NAMALWA (cell line): ENCODE measurements at regions not wholly inside any gene's neighbourhood (a gene's known extent, or its start where the extent isn't known, plus 50 kb on each side); places are given as distances from the start of the nearest gene placed in this dataset.

Experiments
- DNase-seq: peaks from one replicate; pipeline ENCODE4 v3.0.0-alpha.2; 2015; ENCODE audit warnings: low spot score

DNA sequence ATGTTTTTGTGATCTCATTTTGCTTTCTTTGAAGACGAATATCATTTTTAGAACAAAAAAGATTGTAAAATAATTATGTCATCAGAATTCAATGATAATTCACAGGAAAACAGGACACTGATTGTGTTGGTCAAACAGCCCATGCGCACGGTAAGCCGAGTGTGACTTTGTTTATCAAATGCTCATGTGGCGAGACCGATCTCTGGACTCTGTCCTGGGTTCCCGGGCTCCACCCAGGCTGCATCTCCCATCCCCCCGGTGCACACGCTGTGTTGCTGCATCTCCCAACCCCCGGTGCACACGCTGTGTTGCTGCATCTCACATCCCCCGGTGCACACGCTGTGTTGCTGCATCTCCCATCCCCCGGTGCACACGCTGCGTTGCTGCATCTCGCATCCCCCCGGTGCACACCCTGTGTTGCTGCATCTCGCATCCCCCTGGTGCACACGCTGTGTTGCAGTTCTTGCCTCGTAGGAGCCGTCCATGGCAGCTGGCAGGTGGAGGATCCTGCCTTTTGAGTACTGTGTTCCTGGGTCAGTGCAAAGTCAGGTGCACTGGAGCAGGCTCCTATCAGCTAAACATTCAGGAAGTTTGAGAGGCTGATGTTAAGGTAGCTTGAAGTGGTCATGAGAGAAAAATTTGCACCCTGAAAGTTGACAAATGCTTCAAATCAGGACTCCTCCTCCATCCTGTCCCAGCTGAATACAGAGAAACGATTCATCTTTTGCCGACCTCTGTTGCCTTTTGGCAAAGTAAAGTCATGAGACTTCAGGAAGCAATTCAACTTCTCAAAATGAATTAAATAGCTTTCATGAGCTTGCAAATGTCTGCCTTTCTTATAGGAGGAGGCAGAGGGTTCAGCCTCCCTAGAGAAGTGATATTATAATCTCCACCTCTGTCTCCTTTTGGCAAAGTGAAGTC, 77.1 kb upstream of the FRMD1 start:
- no peak for DNase-seq

DNA sequence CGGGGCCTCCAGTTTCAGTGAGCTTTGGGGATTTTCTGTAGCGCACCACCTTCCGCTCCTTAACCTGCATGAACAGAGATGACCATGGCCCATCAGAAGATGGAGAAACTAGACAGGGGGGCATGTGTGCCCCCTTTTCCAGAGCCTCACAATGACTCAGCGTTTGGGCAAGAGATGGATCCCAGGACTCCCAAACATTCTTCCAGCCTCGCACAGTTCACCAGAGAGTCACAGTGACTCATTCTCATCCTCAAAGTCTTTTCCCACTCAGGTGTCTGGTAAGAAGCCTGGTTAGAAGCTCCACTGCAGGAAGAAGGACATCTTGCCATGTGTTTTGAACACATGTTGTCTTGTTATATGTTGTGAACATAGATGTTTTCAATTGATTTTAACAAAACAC, 76.2 kb upstream of the FRMD1 start:
- no peak for DNase-seq

DNA sequence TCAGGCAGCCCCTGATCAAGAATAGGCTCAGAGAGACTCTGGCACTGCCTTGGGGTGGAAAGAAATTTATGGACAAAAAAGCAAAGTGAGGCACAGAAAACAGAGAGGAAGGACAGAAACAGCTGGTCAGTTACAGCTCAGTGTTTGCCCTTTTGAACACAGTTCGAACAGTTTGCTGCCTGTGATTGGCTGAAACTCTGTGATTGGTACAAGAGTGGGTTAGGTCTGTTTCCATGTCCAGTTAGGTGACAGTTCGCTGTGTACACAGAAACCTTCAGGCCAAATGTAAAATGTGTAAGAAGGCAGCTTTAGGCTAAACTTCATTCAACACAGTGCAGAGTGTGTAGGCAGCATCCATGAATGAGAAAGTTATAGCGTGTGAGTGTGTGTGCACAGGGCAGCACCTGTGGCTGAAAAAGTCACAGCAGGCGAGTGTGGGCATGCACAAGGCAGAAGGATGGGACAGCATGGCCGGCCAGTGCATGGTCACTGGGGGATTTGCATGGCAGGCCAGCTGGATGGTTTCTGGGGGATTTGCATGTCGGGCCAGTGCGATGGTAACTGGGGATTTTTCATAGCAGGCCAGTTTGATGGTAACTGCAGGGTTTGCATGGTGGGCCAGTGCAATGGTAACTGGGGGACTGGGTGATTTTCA, 75.4 kb upstream of the FRMD1 start:
- no peak for DNase-seq

DNA sequence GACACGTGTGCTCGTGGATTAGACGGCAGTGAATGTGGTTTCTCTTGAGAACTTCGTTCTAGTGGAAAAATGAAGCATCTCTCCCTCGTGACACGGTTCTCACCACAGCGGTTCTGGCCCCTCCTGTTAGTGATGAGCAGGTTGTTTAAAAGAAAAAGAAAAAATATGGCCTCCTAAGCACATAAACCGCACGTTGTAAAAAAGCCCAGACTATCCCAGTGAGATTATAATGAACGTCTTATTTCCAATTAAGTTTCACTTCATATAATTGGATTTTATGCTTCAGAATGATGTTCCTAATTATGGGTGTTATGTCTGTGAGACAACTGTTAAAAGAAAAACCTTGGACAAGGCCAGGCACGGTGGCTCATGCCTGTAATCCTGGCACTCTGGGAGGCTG, 74.5 kb upstream of the FRMD1 start:
- no peak for DNase-seq

DNA sequence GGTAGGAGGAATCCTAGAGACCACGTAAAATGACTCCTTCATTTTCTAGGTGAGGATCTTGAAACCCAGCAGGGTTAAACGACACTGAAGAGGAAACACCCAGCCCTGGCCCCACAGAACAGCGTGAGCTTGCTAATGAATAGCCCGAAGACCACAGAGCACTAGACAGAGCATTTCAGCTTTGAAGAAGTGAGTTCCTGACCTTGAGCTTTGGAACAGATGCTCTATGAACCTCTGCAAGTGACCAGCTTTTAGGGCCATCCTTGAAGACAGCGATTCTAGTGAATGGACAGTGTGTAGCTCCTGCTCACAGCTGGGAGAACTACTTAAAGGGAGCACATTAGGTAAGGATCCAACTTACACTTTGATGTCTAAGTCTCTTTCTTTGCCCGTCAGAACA, 74.0 kb upstream of the FRMD1 start:
- no peak for DNase-seq

DNA sequence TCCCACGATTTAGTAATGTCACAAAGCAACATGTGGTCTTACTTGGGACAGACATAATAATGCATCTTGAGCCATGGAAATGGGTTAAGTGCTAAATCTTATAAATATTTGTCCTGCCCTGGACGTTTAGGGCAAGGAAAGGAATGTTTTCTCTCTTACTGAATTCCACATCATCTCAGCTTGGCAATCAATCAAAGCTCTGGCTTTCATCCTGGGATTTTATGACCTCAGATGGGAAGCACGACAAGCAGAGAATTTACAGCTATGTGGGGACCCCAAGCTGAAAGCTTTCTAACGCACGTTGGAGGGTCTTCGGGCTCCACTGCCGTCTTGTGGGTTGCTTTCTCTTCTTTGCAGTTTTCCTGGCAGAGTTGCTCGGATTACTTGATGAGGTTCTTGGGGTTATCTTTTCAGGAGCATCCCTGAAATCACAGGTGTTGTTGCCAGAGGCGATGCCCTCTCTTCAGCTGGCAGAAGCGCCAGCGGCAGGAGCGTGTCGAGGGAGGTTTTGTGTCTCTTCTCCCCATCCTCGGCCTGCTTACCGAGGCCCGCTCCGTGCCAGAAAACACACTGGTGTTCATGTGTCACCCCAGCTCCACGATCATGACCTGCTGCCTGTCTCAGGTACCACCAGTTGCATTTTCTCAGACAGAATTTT, 73.4 kb upstream of the FRMD1 start:
- DNase-seq, result no peak

DNA sequence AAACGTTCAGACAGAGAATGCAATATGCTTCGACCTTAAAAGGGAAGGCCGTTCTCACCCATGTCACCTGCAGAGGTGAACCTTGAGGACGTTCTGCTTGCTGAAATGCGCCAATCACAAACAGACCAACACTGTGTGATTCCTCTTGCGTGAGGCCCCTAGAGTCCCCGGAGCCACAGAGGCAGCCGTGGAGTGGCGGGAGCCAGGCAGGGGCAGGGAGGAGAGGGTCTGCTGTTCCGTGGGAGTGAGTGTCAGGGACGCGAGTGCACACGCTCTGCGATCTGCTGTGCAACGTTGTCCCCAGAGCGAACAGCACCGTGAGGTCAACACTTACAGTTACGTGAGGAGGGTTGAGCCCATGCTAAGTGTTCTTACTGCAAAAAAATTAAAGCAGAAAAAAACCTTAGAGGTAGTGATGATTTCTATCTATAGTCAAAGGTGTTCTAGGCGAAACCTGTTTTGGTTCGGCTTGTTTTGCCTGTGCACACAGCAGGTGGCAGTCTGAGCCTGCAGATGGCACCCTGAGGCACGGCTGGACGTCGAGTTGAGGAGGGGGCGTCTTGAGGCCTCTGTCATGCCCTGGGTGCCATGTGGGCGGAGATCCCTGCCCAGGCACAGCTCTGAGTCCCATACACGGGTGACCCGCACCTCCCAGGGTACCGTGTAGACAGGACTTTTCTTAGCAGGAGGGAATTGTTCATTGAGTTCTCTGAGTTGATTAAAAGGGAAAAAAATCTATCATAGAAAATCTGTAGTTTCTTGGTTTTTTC, 71.7 kb upstream of the FRMD1 start:
- DNase-seq, result no peak

DNA sequence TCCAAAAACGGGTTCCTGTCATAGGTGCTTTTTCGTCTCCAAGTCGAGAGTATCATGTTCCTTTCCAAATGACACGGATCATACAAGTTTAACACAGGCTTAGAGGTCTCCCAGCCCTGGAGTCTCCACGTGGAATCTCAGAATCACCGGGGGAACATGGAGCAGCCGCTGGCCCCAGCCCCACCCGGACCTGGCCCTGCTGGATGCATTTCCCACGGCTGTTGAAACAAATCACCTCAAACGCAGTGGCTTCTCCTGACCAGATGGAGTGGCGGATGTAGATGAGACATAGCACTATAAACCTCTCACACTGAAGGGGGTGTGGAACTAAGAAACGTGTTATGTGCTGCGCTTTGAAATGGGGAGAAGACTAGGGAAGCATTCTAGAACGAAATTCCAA, 70.0 kb upstream of the FRMD1 start:
- no peak for DNase-seq

DNA sequence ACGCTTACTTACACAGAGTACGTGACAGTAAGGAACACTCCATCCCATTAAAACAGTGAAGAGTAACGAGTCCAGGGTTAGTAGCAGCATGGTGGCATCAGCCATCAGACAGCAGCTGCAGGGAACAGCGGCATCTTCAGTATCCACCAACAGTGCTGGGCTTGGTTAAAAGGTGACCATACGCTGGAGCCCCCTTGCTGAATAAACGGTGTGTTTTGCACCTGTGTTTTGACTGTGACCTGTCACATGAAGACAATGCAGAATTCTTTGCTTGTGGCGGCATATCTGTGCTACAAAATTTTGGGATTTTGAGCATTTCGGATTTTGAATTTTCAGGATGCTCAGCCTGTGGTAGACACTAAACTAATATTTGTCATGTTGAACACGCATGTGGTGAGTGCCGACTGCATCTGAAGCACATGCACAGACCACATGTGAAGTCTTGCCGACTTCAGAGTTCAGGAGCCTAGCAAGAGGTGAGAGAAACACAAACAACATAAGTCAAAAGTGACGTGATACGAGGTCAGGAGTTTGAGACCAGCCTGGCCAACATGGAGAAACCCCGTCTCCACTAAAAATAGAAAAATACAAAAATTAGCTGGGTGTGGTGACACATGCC, 69.3 kb upstream of the FRMD1 start:
- no peak for DNase-seq

DNA sequence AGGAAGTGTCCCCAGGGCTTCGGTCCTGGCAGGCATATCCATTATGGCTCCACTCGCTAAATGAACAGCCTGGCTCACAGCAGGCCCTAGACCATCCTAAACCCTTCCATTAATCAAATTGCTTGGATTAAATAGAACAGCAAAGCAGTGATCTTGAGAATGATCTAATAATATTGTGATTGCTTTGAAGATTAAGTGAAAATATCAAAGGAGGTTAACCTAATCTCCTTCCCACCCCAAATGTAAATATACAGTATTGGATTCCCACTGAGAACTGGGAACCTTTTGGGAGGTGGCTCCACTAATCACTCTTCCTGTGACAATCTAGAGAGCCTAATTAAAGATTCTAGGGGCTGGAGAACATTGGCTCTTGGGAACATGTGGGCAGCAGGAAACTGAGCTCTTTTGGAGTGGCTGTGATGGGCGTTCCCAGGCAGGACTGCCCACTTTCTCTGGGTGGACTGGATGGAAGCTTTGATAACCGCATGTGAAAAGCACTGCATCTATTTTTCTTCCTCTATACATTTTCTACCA, 68.3 kb upstream of the FRMD1 start:
- DNase-seq, result no peak

DNA sequence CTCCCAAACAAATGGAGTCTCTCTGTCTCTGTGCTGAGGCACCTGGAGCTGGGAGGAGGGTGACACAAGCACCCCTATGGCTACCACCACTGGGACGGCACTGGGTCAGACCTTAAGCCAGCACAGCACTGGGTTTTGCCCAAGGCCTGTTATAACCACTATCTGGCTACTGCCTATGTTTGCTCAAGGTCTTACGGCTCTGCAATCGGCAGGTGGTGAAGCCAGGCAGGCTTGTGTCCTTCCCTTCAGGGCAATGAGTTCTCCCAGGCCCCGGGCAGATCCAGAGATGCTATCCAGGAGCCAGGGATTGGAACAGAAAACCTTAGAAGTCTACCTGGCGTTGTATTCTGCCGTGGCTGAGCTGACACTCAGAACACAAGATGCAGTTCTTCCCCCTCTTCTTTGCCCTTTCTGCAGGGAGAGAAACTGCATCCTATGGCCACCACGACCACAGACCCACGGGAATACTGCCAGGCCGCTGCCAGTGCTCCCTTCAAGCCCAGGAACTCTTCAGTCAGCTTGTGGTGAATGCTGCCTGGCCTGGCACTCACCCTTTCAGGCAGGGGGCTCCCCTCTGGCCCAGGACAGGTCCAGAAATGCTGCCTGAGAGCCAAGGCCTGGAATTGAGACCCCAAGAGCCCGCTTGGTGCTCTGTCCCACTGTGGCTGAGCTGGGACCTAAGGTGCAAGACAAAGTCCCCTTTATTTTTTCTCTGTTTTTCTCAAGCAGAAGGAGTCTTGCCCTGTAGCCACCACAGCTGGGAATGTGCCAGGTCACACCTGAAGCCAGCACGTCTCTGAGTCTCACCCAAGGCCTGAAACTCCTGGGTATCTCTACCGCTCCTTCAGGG, 67.0 kb upstream of the FRMD1 start:
- DNase-seq, result no peak

DNA sequence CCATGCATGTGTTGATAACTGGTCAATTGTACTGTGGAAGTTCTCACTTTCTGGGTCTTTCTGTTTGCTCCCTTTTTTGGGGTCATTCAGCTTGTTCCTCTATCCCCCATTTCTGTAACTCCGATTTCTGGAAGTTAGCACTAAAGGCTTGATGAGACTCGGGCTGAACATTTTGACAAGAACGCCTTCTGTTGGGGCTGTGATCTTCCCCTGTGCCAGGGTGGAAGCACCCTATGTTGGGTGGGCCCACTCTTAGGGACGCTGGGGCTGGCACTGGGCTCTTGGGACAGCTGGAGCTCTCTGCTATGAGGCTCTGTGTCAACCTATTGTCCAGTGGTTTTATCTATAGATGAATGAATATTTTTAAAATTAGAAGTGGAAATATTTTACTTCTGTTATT, 60.1 kb upstream of the FRMD1 start:
- no peak for DNase-seq

DNA sequence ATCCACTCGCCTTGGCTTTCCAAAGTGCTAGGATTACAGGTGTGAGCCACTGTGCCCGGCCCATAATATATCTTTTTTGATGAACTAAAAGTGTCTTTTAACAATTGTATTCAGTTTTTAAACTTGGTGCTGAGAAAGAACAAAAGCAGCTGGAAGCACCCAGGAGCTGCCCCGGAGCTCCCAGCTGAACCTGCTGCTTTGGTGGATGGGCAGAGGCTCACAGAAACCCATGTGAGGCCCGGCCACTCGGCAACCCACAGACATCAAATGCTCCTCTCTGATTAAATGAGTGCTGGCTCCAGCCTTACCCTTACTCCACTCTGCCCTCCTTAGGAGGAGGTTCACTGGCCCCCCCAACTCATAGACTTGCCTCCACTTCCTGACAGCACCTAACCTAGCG, 59.4 kb upstream of the FRMD1 start:
- DNase-seq, result no peak

DNA sequence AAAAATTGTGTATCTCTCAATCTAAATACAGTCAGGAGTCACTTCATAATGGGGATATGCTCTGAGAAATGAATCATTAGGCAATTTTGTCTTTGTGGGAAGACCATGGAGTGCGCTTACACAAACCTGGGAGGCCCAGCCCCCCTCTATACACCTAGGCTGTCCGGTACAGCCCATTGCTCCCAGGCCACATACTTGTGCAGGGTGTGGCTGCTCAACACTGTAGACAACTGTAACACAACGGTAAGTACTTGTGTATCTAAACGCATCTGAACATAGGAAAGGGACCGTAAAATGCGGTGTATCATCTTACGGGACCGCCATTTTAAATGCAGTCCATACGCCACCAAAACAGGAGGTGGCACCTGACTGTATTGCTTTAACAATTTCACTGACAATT, 58.0 kb upstream of the FRMD1 start:
- no peak for DNase-seq

DNA sequence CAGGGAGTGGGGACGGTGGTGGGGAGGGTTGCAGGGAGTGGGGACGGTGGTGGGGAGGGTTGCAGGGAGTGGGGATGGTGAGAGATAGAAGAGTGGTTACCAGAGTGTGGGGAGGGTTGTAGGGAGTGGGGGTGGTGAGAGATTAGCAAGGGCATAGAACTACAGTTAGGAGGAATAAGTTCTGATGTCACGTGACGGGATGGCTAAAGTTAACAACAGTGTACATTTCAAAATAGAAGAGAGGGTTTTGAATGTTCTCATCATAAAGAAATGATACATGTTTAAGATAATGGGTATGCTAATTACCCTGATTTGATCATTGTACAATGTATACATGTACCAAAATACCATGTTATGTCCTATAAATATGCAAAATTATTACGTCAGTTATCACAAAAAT, 57.6 kb upstream of the FRMD1 start:
- DNase-seq, result no peak

DNA sequence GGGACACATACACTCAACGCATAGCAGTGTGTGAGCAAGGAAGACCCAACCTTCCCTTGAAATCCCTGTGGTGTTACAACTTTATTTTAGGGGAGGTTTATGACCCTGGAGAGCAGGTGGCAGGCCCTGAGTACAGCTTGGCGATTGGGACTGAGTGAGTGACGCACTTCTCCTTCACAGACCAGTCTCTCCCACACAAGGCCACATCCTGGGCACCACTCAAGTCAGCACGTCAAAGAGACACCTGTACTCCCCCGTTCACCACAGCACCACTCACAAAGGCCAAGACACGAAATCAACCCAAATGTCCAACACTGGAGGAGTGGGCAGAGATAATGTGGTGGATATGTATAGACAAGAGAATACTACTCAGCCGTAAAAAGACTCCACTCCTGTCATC, 57.0 kb upstream of the FRMD1 start:
- DNase-seq, result no peak

DNA sequence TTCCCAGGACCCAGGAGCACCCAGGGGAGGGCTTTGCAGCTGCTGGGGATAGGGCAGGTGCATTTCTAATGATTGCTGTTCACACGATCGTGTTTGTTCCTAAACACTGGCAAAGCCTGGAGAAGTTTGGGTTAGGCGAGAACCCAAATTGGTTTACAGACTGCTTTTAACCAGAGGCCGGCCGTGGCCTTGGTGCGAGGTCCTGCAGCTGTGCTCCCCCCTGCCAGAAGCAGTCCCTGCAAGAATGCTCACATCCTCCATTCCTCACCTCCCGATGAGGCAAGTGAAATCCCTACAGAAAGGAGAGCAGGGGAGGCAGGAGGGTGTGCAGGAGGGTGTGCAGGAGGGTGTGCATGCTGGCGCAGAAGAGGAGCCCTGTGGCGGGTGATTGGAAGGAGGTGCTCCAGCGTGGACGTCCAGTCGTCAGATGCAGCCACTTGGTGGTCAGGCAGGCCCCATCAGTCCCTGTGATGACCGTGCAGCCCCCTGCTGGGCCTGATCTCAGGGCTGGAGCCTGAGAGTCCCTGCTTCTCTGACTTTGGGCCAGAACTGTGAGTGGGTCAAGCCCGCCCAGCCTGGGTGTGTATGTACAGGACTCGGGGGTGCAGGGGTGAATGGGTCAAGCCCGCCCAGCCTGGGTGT, 55.7 kb upstream of the FRMD1 start:
- no peak for DNase-seq

DNA sequence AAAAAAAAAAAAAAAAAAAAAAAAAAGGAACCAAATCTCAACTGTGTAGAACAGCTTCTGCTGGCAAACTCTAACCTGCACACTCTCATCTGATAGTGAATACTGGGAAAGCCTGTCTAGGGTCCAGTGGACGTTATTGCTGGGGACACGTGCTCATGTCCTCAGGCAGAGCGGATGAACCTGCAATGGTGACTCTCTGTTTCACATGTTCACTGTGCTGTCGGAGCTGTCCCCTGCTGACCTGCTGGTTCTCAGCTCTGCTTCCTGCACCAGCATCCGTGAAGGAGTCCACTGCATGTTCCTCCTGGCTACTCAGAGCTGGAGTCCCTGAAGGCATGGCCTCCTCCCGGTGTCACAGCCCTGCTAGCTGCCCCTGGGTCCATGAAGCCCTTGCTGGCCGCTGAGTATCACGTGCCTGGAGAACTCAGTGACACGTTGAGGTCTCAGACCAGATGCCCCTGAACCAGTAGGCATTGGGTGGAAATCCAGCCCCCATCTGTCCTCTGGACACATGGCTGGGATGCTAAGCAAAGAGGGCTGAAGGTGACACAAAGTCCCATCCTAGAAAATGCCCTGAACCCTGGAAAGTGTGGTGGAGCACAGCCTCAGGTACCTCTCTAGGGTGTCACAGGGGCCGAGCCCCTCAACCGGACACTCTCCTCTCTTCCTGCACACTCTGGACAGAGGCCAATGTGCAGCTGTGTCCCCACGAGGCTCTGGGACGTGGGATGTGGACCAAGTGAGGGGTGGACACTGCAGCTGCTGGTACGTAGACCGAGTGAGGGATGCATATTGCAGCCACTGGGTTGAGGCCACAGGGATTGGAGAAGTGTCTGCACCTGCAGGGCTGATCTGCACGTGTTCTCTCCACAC, 54.9 kb upstream of the FRMD1 start:
- no peak for DNase-seq

DNA sequence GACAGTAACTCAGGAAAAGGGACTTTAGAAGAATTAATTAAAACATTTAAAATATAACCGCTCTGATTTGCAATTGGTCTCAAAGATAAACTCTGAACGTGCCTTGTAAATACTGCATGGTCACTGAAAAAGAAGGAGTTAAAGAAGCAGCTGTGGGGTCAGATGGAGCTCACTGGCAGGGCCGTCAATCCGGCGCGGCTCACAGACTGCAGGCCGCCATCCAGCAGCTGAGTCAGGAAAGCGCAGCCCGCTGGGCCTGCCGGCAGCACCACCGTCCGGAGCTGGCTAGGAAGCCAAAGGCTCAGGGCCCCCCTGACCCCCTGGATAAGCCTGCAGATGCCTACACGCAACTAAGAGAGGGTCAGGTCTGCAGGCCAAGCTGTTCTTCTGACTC, 54.2 kb upstream of the FRMD1 start:
- DNase-seq, result no peak
